Tongue (tissue), 1 donor: ENCODE measurements at regions not wholly inside any gene's neighbourhood (a gene's known extent, or its start where the extent isn't known, plus 50 kb on each side); places are given as distances from the start of the nearest gene placed in this dataset.

Experiments
- DNase-seq: peaks from one replicate; pipeline ENCODE4 v3.0.0-alpha.2; 2015

- DNase-seq = no peak
These were observed 208.2 kb upstream of the GRIK3 start for GRCh38 chr1:37242501-37242900.

GRCh38 chr1:37243368-37244082, 209.2 kb upstream of the GRIK3 start:
- no peak for DNase-seq

- DNase-seq = no peak
These were observed 209.8 kb upstream of the GRIK3 start for GRCh38 chr1:37244083-37244480.

GRCh38 chr1:37244815-37245214, 210.5 kb upstream of the GRIK3 start:
- no peak for DNase-seq

GRCh38 chr1:37246631-37247030, 212.3 kb upstream of the GRIK3 start:
- DNase-seq = no peak

- no peak for DNase-seq
These were observed 216.1 kb upstream of the GRIK3 start for GRCh38 chr1:37250371-37250770.

- DNase-seq = peak; percentile 70
These were observed 219.1 kb upstream of the ZC3H12A start for GRCh38 chr1:37255136-37255795.

GRCh38 chr1:37255868-37256267, 218.5 kb upstream of the ZC3H12A start:
- DNase-seq = no peak

- DNase-seq = no peak
These were observed 216.7 kb upstream of the ZC3H12A start for GRCh38 chr1:37257646-37258045.

- no peak for DNase-seq
These were observed 216.3 kb upstream of the ZC3H12A start for GRCh38 chr1:37258068-37258467.

- no peak for DNase-seq
These were observed 215.4 kb upstream of the ZC3H12A start for GRCh38 chr1:37259019-37259418.

GRCh38 chr1:37261129-37261528, 213.3 kb upstream of the ZC3H12A start:
- no peak for DNase-seq

GRCh38 chr1:37262439-37263170, 211.8 kb upstream of the ZC3H12A start:
- DNase-seq = no peak

GRCh38 chr1:37265156-37265555, 209.2 kb upstream of the ZC3H12A start:
- no peak for DNase-seq

GRCh38 chr1:37265786-37266667, 208.4 kb upstream of the ZC3H12A start:
- DNase-seq = no peak

GRCh38 chr1:37267111-37267835, 207.1 kb upstream of the ZC3H12A start:
- no peak for DNase-seq

GRCh38 chr1:37270639-37271038, 203.7 kb upstream of the ZC3H12A start:
- no peak for DNase-seq

GRCh38 chr1:37272626-37273025, 201.8 kb upstream of the ZC3H12A start:
- DNase-seq = no peak

- DNase-seq = no peak
These were observed 199.9 kb upstream of the ZC3H12A start for GRCh38 chr1:37274486-37274885.

GRCh38 chr1:37274938-37275631, 199.3 kb upstream of the ZC3H12A start:
- no peak for DNase-seq

GRCh38 chr1:37277366-37277765, 197.0 kb upstream of the ZC3H12A start:
- DNase-seq = no peak
